Fibroblast of pulmonary artery (primary cell): ENCODE measurements at regions not wholly inside any gene's neighbourhood (a gene's known extent, or its start where the extent isn't known, plus 50 kb on each side); places are given as distances from the start of the nearest gene placed in this dataset.

Source experiments
- DNase-seq: peaks from one replicate; pipeline ENCODE4 v3.0.0-alpha.2; 2010; ENCODE audit warnings: low read depth
- H3K4me3 ChIP-seq: replicated peaks from 2 replicates; pipeline ENCODE4 v1.5.1; 2011; ENCODE audit warnings: low read depth, mild to moderate bottlenecking, control low read depth, low read length, moderate library complexity
- CTCF ChIP-seq: IDR thresholded peaks from 2 replicates; pipeline ENCODE4 v1.5.1; 2011; ENCODE audit warnings: mild to moderate bottlenecking, control low read depth, low read length, inconsistent platforms; ENCODE audit errors: missing control alignments

- peak; percentile 23 for DNase-seq
- TF ChIP-seq CTCF: no peak
- H3K4me3 ChIP-seq: no peak overlapping the region
These were observed 179.7 kb upstream of the SH3BP4 start for GRCh38 chr2:234771980-234772732.

DNA sequence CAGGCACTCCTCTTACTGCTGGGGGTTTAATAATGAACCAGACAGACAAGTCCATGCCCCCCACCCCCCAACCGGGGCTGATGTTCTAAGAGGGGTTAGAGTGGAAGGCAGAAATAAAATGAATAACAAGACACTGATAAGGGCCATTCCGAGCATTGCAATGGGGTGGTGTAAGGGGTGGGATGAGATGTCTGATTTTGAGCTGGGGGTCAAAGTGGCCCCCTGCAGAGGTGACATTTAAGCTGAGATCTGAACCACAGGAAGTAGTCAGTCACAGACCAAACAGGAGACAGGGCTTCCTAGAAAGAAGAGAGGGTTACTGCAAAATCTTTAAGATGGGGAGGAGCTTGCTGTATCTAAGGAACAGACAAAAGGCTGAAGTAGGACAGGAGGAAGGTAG, 180.6 kb upstream of the SH3BP4 start:
- DNase-seq: no peak
- no peak overlapping the region for H3K4me3 ChIP-seq
- no peak for TF ChIP-seq CTCF

- TF ChIP-seq CTCF: no peak
- no peak overlapping the region for H3K4me3 ChIP-seq
- DNase-seq: no peak
These were observed 181.1 kb upstream of the SH3BP4 start for GRCh38 chr2:234770715-234771141.

DNA sequence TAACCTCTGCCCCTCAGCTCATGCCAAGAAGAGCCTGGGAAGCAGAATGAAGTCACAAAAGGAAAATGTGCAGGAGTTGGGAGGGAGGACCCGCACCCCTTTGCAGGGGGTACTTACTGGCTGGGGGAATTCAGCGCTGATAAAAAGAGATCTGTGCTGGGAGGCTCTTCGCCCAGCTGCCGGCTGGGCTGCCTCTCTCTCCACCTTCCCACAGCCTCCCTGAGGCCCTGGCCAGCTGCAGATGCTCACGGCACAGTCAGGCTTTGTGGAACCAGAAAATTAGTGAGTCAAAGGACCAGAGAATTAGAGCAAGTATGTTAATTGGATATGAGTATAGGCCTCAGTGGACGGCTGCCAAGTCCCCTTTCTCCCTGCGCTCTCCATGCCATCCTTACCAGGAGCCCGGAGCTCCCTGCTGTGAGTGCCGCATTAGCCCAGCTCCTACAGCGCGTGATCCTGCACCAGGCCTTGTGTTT, 181.7 kb upstream of the SH3BP4 start:
- peak; percentile 48 for DNase-seq
- no peak overlapping the region for H3K4me3 ChIP-seq
- no peak for TF ChIP-seq CTCF

- DNase-seq: no peak
- H3K4me3 ChIP-seq: no peak overlapping the region
- TF ChIP-seq CTCF: no peak
These were observed 183.1 kb upstream of the SH3BP4 start for GRCh38 chr2:234768608-234769196.

GRCh38 chr2:234765279-234765678, 186.5 kb upstream of the SH3BP4 start:
- H3K4me3 ChIP-seq: no peak overlapping the region
- DNase-seq: no peak
- TF ChIP-seq CTCF: no peak

- no peak for TF ChIP-seq CTCF
These were observed 187.4 kb upstream of the SH3BP4 start for GRCh38 chr2:234764372-234764771.

More at GRCh38 chr2:234764372-234764771, 187.4 kb upstream of the SH3BP4 start:
- no peak for DNase-seq
- no peak overlapping the region for H3K4me3 ChIP-seq
